AG09319 (cell line): ENCODE measurements at regions not wholly inside any gene's neighbourhood (a gene's known extent, or its start where the extent isn't known, plus 50 kb on each side); places are given as distances from the start of the nearest gene placed in this dataset.

Experiments
- DNase-seq: peaks from one replicate; pipeline ENCODE4 v3.0.0-alpha.2; 2010; ENCODE audit warnings: low read depth; ENCODE audit errors: extremely low read depth
- CTCF ChIP-seq: IDR thresholded peaks from 2 replicates; pipeline ENCODE4 v1.5.1; 2011; ENCODE audit warnings: low read depth, mild to moderate bottlenecking, inconsistent platforms, low read length, moderate library complexity

GRCh38 chr6:156602066-156602385, 175.2 kb upstream of the ARID1B start:
- no peak for DNase-seq
- TF ChIP-seq CTCF, result no peak

- TF ChIP-seq CTCF, result no peak
- no peak for DNase-seq
Observed at GRCh38 chr6:156601152-156602065, 175.8 kb upstream of the ARID1B start.

- DNase-seq, result no peak
- no peak for TF ChIP-seq CTCF
Observed at GRCh38 chr6:156600678-156601077, 176.5 kb upstream of the ARID1B start.

DNA sequence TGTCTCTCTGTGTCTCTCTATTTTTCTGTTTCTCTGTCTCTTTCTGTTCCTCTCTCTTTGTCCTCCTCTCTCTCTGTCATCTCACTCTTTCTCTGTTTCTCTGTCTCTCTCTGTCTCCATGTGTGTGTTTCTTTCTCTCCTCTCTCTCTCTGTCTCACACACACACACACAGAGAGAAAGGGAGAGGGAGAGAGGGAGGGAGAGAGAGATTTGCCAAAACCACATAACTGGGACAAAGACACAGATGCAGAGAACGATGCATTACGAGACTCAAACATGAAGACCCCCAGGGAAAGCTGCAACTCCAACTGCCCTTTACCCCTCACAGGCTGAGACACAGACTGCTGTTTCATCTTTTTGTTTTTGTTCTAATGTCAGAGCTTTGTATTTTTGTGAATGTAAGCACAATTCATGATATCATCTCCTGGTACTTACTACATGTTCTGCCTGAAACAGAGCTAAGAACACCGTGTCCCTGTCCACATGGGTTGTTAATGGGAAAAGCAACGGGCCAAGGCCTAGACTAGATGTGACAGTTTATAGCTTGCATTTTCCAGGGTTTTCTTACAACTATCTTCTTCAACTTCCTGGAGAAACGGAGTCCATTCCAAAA, 177.1 kb upstream of the ARID1B start:
- no peak for TF ChIP-seq CTCF
- DNase-seq, result no peak

GRCh38 chr6:156599366-156599765, 177.8 kb upstream of the ARID1B start:
- TF ChIP-seq CTCF, result no peak
- DNase-seq, result no peak

- TF ChIP-seq CTCF, result no peak
- no peak for DNase-seq
Observed at GRCh38 chr6:156598855-156599180, 178.4 kb upstream of the ARID1B start.

- no peak for TF ChIP-seq CTCF
- no peak for DNase-seq
Observed at GRCh38 chr6:156598071-156598854, 178.9 kb upstream of the ARID1B start.
